IMR-90 (cell line): ENCODE measurements at regions not wholly inside any gene's neighbourhood (a gene's known extent, or its start where the extent isn't known, plus 50 kb on each side); places are given as distances from the start of the nearest gene placed in this dataset.

ENCODE experiments used
- ATAC-seq: fragments of 200-7000 bp; cut with Tn5 transposase; 2 replicates; pipeline ENCODE4 v1.9.1; 2020; ENCODE audit warnings: low read depth, mild to moderate bottlenecking, moderate library complexity
- BruUV-seq: library from RNA; stranded (reverse); fragments of 400-500 nt; replicated peaks from 2 replicates; lab custom pipeline; 2021; lab: Mats Ljungman, UMichigan
- CTCF ChIA-PET: fragments of 300-600 bp; formaldehyde crosslinking; extraction: SDS; loops from one replicate; lab custom pipeline; 2021; ENCODE audit warnings: antibody characterized with exemption; lab: Yijun Ruan, JAX
- POLR2A ChIA-PET: fragments of 300-600 bp; sonication (Branson Sonifier 250); formaldehyde crosslinking; loops from one replicate; lab custom pipeline; 2022; ENCODE audit warnings: antibody characterized with exemption; ENCODE audit not compliant: unreplicated experiment; lab: Charles Lee
- DNase-seq: peaks from one replicate; pipeline ENCODE4 v3.0.0; 2013
- H2AFZ ChIP-seq: replicated peaks from 2 replicates; pipeline ENCODE3; 2013; ENCODE audit warnings: low read length, mild to moderate bottlenecking; ENCODE audit not compliant: poor library complexity
- H2AK5ac ChIP-seq: 2 replicates; pipeline ENCODE4 v1.6.1; 2013; ENCODE audit warnings: low read depth, low read length, inconsistent platforms
- H2AK9ac ChIP-seq: replicated peaks from 2 replicates; pipeline ENCODE3; 2013; ENCODE audit warnings: mild to moderate bottlenecking, low read depth, low read length, moderate library complexity; ENCODE audit not compliant: poor library complexity
- H2BK120ac ChIP-seq: 2 replicates; pipeline ENCODE4 v1.6.1; 2013; ENCODE audit warnings: low read depth, low read length, inconsistent platforms
- H2BK15ac ChIP-seq: 3 replicates; pipeline ENCODE4 v1.6.1; 2013; ENCODE audit warnings: low read depth, low read length, inconsistent platforms
- H2BK20ac ChIP-seq: 2 replicates; pipeline ENCODE4 v1.6.1; 2013; ENCODE audit warnings: low read depth, mild to moderate bottlenecking, inconsistent platforms, low read length, moderate library complexity
- H2BK5ac ChIP-seq: 2 replicates; pipeline ENCODE4 v1.6.1; 2013; ENCODE audit warnings: mild to moderate bottlenecking, low read depth, low read length, inconsistent platforms; ENCODE audit not compliant: poor library complexity, severe bottlenecking
- H3K14ac ChIP-seq: replicated peaks from 2 replicates; pipeline ENCODE4 v1.6.1; 2013; ENCODE audit warnings: low read depth, low read length, inconsistent platforms
- H3K18ac ChIP-seq: 2 replicates; pipeline ENCODE4 v1.6.1; 2013; ENCODE audit warnings: low read depth, low read length, control low read depth
- H3K23ac ChIP-seq: 2 replicates; pipeline ENCODE4 v1.6.1; 2013; ENCODE audit warnings: low read depth, low read length, inconsistent platforms
- H3K27ac ChIP-seq: 2 replicates; pipeline ENCODE4 v1.5.1; 2013; ENCODE audit warnings: mild to moderate bottlenecking, control low read depth, low read length; ENCODE audit not compliant: insufficient read depth
- H3K27me3 ChIP-seq: 2 replicates; pipeline ENCODE4 v1.6.1; 2013; ENCODE audit warnings: low read length; ENCODE audit not compliant: control insufficient read depth, insufficient read depth
- H3K36me3 ChIP-seq: 2 replicates; pipeline ENCODE4 v1.6.1; 2013; ENCODE audit warnings: low read length, mixed read lengths; ENCODE audit not compliant: control insufficient read depth, insufficient read depth
- H3K4ac ChIP-seq: 2 replicates; pipeline ENCODE4 v1.6.1; 2013; ENCODE audit warnings: low read depth, low read length, inconsistent platforms
- H3K4me1 ChIP-seq: 2 replicates; pipeline ENCODE4 v1.6.1; 2013; ENCODE audit warnings: low read length, mixed read lengths; ENCODE audit not compliant: control insufficient read depth, insufficient read depth
- H3K4me2 ChIP-seq: 2 replicates; pipeline ENCODE4 v1.6.1; 2013; ENCODE audit warnings: low read depth, mild to moderate bottlenecking, control low read depth, low read length, moderate library complexity
- H3K4me3 ChIP-seq: 2 replicates; pipeline ENCODE4 v1.5.1; 2013; ENCODE audit warnings: low read depth, mild to moderate bottlenecking, control low read depth, low read length, moderate library complexity; ENCODE audit not compliant: insufficient read depth
- H3K56ac ChIP-seq: 2 replicates; pipeline ENCODE4 v1.6.1; 2013; ENCODE audit warnings: low read length, inconsistent platforms; ENCODE audit not compliant: insufficient read depth; ENCODE audit errors: extremely low read depth
- H3K79me1 ChIP-seq, 2 experiments: 2 replicates each; pipeline ENCODE4 v1.6.1; 2013; ENCODE audit warnings: low read length in 2 of 2, inconsistent platforms in 1 of 2, low read depth in 1 of 2
- H3K9ac ChIP-seq: 2 replicates; pipeline ENCODE4 v1.6.1; 2013; ENCODE audit warnings: low read depth, low read length, control low read depth
- H3K9me1 ChIP-seq: 2 replicates; pipeline ENCODE4 v1.6.1; 2013; ENCODE audit warnings: low read length, inconsistent platforms; ENCODE audit not compliant: insufficient read depth
- H3K9me3 ChIP-seq: 2 replicates; pipeline ENCODE4 v1.6.1; 2013; ENCODE audit warnings: low read length; ENCODE audit not compliant: control insufficient read depth, insufficient read depth
- H4K20me1 ChIP-seq: 2 replicates; pipeline ENCODE4 v1.6.1; 2013; ENCODE audit warnings: low read length, inconsistent platforms; ENCODE audit not compliant: insufficient read depth
- H4K5ac ChIP-seq: 2 replicates; pipeline ENCODE4 v1.6.1; 2013; ENCODE audit warnings: mild to moderate bottlenecking, low read depth, low read length, control low read depth
- H4K8ac ChIP-seq, 2 experiments: 2 replicates each; pipeline ENCODE4 v1.6.1; 2013; ENCODE audit warnings: low read depth in 2 of 2, low read length in 2 of 2, control low read depth in 1 of 2, inconsistent platforms in 1 of 2
- H4K91ac ChIP-seq: 2 replicates; pipeline ENCODE4 v1.6.1; 2013; ENCODE audit warnings: low read depth, low read length, inconsistent platforms; ENCODE audit not compliant: insufficient read depth
- BHLHE40 ChIP-seq: fragments of 150-350 bp; IDR thresholded peaks from 2 replicates; pipeline ENCODE4 v1.6.1; 2016; ENCODE audit warnings: mild to moderate bottlenecking, low read depth, low read length
- WGBS, 2 experiments: methylation state at CpG; one replicate each; pipeline versions ENCODE4 v1.1.5 to v1.1.7; 2013; ENCODE audit warnings: missing lambda C conversion rate in 2 of 2; ENCODE audit not compliant: insufficient read length in 1 of 2; ENCODE audit errors: extremely low coverage in 2 of 2; 5-methylcytosine and 5-hydroxymethylcytosine counted together
- dilution Hi-C: fragments of 300-500 bp; cut with HindIII; formaldehyde crosslinking; loops from one replicate; pipeline ENCODE4 v1.14.3; 2018; ENCODE audit warnings: low sequenced_read_pairs; ENCODE audit not compliant: unreplicated experiment
- in situ Hi-C: fragments of 300-500 bp; cut with MboI; formaldehyde crosslinking; loops from 3 replicates; pipeline ENCODE4 v1.14.3; 2019; ENCODE audit warnings: low sequenced_read_pairs, inconsistent platforms, mixed read lengths
- intact Hi-C: fragments of 100-400 bp; cut with micrococcal nuclease; formaldehyde crosslinking; loops from 2 replicates; pipeline ENCODE4 v1.10.0; 2022

- intact Hi-C loops (loop anchor here (5.0 kb wide), 1 partner anchor 42 kb away; no protein-coding TSS in a partner anchor), dilution Hi-C loops (no loop called here), in situ Hi-C loops (no loop called here)
- Histone ChIP-seq H3K4me3 (no peak overlapping the region), H2BK5ac (no peak overlapping the region), H3K56ac (no peak overlapping the region), H3K9me3 (0 out of 2 replicates have a peak, but pooled peaks cover 2% of the 10 kb centered on the region), H3K36me3 (no peaks in the 10 kb centered on the region), H2AK5ac (no peak overlapping the region), H3K4ac (no peak overlapping the region), H3K4me1 (no peaks in the 10 kb centered on the region), H3K9ac (no peak overlapping the region), H3K14ac (no peak overlapping the region), H3K79me1 (no peaks in the 10 kb centered on the region), H2AFZ (no peak overlapping the region), H3K9me1 (no peaks in the 10 kb centered on the region), H4K20me1 (no peaks in the 10 kb centered on the region), H3K27me3 (peaks cover 2% of the 10 kb centered on the region; the same call in 1 of the 2 replicates), H2AK9ac (no peak overlapping the region), H2BK120ac (no peak overlapping the region), H3K27ac (no peak overlapping the region), H2BK15ac (no peak overlapping the region), H4K91ac (no peak overlapping the region), H4K5ac (no peak overlapping the region), H2BK20ac (no peak overlapping the region), H3K18ac (no peak overlapping the region), H4K8ac (no peak overlapping the region), H3K4me2 (no peak overlapping the region), H3K23ac (no peak overlapping the region)
- ATAC-seq (no peak), DNase-seq (no peak)
- POLR2A ChIA-PET, result no interaction called here
- no CpG with 5 or more reads among the region's 8 CpGs for WGBS, 2 experiments
- no TSS peak for BruUV-seq
- TF ChIP-seq BHLHE40, result no peak
- CTCF ChIA-PET, result no interaction called here
Observed at GRCh38 chr20:54385746-54386145, 89.6 kb upstream of the DOK5 start.
